ENCODE measurements at regions not wholly inside any gene's neighbourhood (a gene's known extent, or its start where the extent isn't known, plus 50 kb on each side); places are given as distances from the start of the nearest gene placed in this dataset.

GRCh38 chr7:136184719-136185118 is 207.6 kb upstream of the MTPN start:
- no peak for TF ChIP-seq FOXA1 (IDR thresholded peaks at IDR 0.05)
- TF ChIP-seq TARDBP (IDR thresholded peaks at IDR 0.05), result no peak
- no peak for TF ChIP-seq CTBP1 (IDR thresholded peaks at IDR 0.05; ENCODE audit: borderline replicate concordance)
- no peak for TF ChIP-seq LEF1 (IDR thresholded peaks at IDR 0.05; ENCODE audit: borderline replicate concordance)
- no peak for TF ChIP-seq FOXM1 (IDR thresholded peaks at IDR 0.05; ENCODE audit: borderline replicate concordance)
- no peak for TF ChIP-seq SUZ12 (IDR thresholded peaks at IDR 0.05)

Data from HEK293T (cell line).